K562 (cell line): ENCODE measurements at regions not wholly inside any gene's neighbourhood (a gene's known extent, or its start where the extent isn't known, plus 50 kb on each side); places are given as distances from the start of the nearest gene placed in this dataset.

Source experiments
- ATAC-seq: fragments of 200-7000 bp; cut with Tn5 transposase; 3 replicates; pipeline ENCODE4 v1.9.1; 2020; ENCODE audit warnings: moderate library complexity
- BruUV-seq: library from RNA; stranded (reverse); fragments of 400-500 nt; replicated peaks from 2 replicates; lab custom pipeline; 2021; lab: Mats Ljungman, UMichigan
- CTCF ChIA-PET: fragments of 300-600 bp; formaldehyde crosslinking; extraction: SDS; loops from one replicate; lab custom pipeline; 2021; ENCODE audit warnings: low intra/inter-chr PET ratio; lab: Yijun Ruan, JAX
- POLR2A ChIA-PET: fragments of 300-600, 350-650 bp; sonication (Branson Sonifier 250); formaldehyde crosslinking; extraction: SDS; loops from one replicate; lab custom pipeline; 2021; ENCODE audit warnings: antibody characterized with exemption, inconsistent platforms; lab: Yijun Ruan, JAX
- DNase-seq, 4 experiments: peaks; one replicate each; pipeline versions ENCODE4 v3.0.0 to v3.0.0-alpha.2; 2011 to 2018; ENCODE audit warnings: low spot score in 3 of 4, mixed read lengths in 3 of 4; ENCODE audit errors: extremely low read depth in 1 of 4
- FAIRE-seq: peaks from 2 replicates; lab custom pipeline; 2011; peaks lifted over from hg19 to GRCh38; lab: Jason Lieb, UNC
- H2AFZ ChIP-seq: 2 replicates; pipeline ENCODE4 v1.6.0; 2011; ENCODE audit warnings: low read depth, low read length, control low read depth, inconsistent platforms
- H3K27ac ChIP-seq: fragments of 200-600 bp; 3 replicates; pipeline ENCODE4 v1.8.0; 2011; ENCODE audit warnings: low read depth, mild to moderate bottlenecking, control low read depth, inconsistent platforms, low read length, moderate library complexity, mixed read lengths; ENCODE audit errors: extremely low read depth
- H3K27me3 ChIP-seq, 2 experiments: fragments of 300-600 bp in 1 of 2; 2 replicates in 1 of 2; 3 replicates in 1 of 2; pipeline versions ENCODE4 v1.6.0 to v1.8.0; 2011; ENCODE audit warnings: inconsistent platforms in 2 of 2, low read length in 2 of 2, mild to moderate bottlenecking in 1 of 2, mixed read lengths in 1 of 2, moderate library complexity in 1 of 2; ENCODE audit not compliant: control insufficient read depth in 2 of 2, insufficient read depth in 2 of 2
- H3K36me3 ChIP-seq: fragments of 300-600 bp; 3 replicates; pipeline ENCODE4 v1.8.0; 2011; ENCODE audit warnings: mild to moderate bottlenecking, low read length, inconsistent platforms; ENCODE audit not compliant: control insufficient read depth, insufficient read depth
- H3K4me1 ChIP-seq, 2 experiments: fragments of 200-600 bp in 1 of 2; replicated peaks in 1 of 2; 2 replicates in 1 of 2; 3 replicates in 1 of 2; pipeline versions ENCODE4 v1.5.1 to v1.8.0; 2011; ENCODE audit warnings: inconsistent platforms in 2 of 2, low read length in 2 of 2, mild to moderate bottlenecking in 1 of 2, mixed read lengths in 1 of 2, moderate library complexity in 1 of 2; ENCODE audit not compliant: control insufficient read depth in 2 of 2, insufficient read depth in 2 of 2
- H3K4me2 ChIP-seq: 2 replicates; pipeline ENCODE4 v1.6.1; 2011; ENCODE audit warnings: low read length, control low read depth, inconsistent platforms, mixed read lengths; ENCODE audit not compliant: insufficient read depth
- H3K4me3 ChIP-seq: fragments of 200-600 bp; sonication (generic), shearing (Covaris generic); 2 replicates; pipeline ENCODE4 v1.5.1; 2016; ENCODE audit warnings: control low read depth, inconsistent platforms
- H3K79me2 ChIP-seq: fragments of 200-600 bp; 3 replicates; pipeline ENCODE4 v1.8.0; 2011; ENCODE audit warnings: low read length, inconsistent platforms; ENCODE audit not compliant: control insufficient read depth, insufficient read depth
- H3K9ac ChIP-seq, 2 experiments: 2 replicates each; pipeline versions ENCODE4 v1.6.0 to v1.6.1; 2011; ENCODE audit warnings: low read depth in 2 of 2, low read length in 2 of 2, control low read depth in 1 of 2, inconsistent platforms in 1 of 2, mild to moderate bottlenecking in 1 of 2, mixed read lengths in 1 of 2; ENCODE audit not compliant: insufficient read depth in 1 of 2
- H3K9me1 ChIP-seq: one replicate; pipeline ENCODE4 v1.6.0; 2011; ENCODE audit warnings: inconsistent platforms, mild to moderate bottlenecking, low read length, moderate library complexity; ENCODE audit not compliant: control insufficient read depth, insufficient read depth
- H3K9me3 ChIP-seq: replicated peaks from 2 replicates; pipeline ENCODE4 v1.5.1; 2011; ENCODE audit warnings: low read depth, low read length, inconsistent platforms; ENCODE audit not compliant: control insufficient read depth, insufficient read depth
- H4K20me1 ChIP-seq: replicated peaks from 2 replicates; pipeline ENCODE4 v1.6.1; 2011; ENCODE audit warnings: low read length, inconsistent platforms, mixed read lengths; ENCODE audit not compliant: control insufficient read depth, insufficient read depth
- MTA1 ChIP-seq: fragments of 450-650 bp; IDR thresholded peaks from 2 replicates; pipeline ENCODE4 v1.6.1; 2017; ENCODE audit warnings: borderline replicate concordance
- MYNN ChIP-seq, 2 experiments: sonication (generic); formaldehyde crosslinking in 1 of 2; IDR thresholded peaks; 2 replicates each; pipeline versions ENCODE4 v1.5.0 to v1.6.1; 2016 to 2020; ENCODE audit warnings: antibody characterized with exemption in 1 of 2, missing genetic modification reagents in 1 of 2
- NFE2 ChIP-seq: IDR thresholded peaks from 2 replicates; pipeline ENCODE4 v1.6.1; 2014; ENCODE audit warnings: antibody characterized with exemption, low read depth
- TAF15 ChIP-seq: fragments of 200-400 bp; formaldehyde crosslinking; IDR thresholded peaks from 2 replicates; pipeline ENCODE4 v1.6.1; 2017; ENCODE audit warnings: mild to moderate bottlenecking, low read depth, low read length, moderate library complexity
- WGBS: fragments of 100-300 bp; shearing (Covaris generic); methylation state at CpG from one replicate; pipeline ENCODE4 v1.1.6; 2016; ENCODE audit warnings: low coverage, mixed read lengths; ENCODE audit not compliant: insufficient coverage; ENCODE audit errors: missing lambda C conversion rate; 5-methylcytosine and 5-hydroxymethylcytosine counted together
- in situ Hi-C: fragments of 300-500 bp; cut with MboI; formaldehyde crosslinking; loops from 4 replicates; pipeline ENCODE4 v1.15.0; 2018; ENCODE audit warnings: inconsistent platforms, mixed read lengths
- intact Hi-C: fragments of 100-400 bp; cut with micrococcal nuclease; formaldehyde crosslinking; loops from 2 replicates; pipeline ENCODE4 v1.14.2; 2022
- TF ChIP-seq, protein P1 (sequence below): fragments of 450-650 bp; IDR thresholded peaks from 2 replicates; pipeline ENCODE4 v1.7.0; 2016; ENCODE audit warnings: borderline replicate concordance

DNA sequence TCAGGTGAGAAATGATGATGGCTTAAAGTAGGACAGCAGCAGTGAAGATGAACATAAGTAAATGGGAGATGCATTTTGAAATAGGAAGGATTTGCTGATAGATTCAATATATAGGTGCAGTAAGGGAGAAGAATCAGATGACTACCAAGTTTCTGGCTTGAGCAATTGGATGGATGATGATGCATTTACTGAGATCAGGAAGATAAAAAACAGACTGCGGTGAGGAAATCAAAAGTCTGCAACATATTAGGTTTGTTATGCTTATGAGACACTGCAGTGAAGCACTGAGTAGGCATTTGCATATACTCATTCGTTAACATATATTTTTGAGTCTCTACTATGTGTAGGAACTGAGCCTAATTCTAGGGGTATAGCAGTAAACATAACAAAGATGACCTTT, 184.2 kb downstream of the LACC1 start:
- intact Hi-C loops (no loop called here), in situ Hi-C loops (no loop called here)
- TF ChIP-seq NFE2 (0 out of 2 replicates have a peak, but pooled peaks have one; percentile 3), TAF15 (no peak)
- Histone ChIP-seq H3K9ac (no peak overlapping the region), H3K36me3 (no peaks in the 10 kb centered on the region), H3K79me2 (no peaks in the 10 kb centered on the region), H2AFZ (no peak overlapping the region), H3K9me1 (no peaks in the 10 kb centered on the region), H4K20me1 (no peaks in the 10 kb centered on the region), H3K27ac (no peak overlapping the region), H3K4me1 (no peaks in the 10 kb centered on the region), H3K9me3 (no peaks in the 10 kb centered on the region), H3K27me3 (no peaks in the 10 kb centered on the region), H3K4me2 (no peak overlapping the region), H3K4me3 (no peak overlapping the region)
- ATAC-seq (no peak), DNase-seq (no peak), FAIRE-seq (no peak)
- ChIA-PET POLR2A (no interaction called here), CTCF (no interaction called here)
- no TSS peak for BruUV-seq
- WGBS: 4% methylated on average over 2 of the region's 2 CpGs

DNA sequence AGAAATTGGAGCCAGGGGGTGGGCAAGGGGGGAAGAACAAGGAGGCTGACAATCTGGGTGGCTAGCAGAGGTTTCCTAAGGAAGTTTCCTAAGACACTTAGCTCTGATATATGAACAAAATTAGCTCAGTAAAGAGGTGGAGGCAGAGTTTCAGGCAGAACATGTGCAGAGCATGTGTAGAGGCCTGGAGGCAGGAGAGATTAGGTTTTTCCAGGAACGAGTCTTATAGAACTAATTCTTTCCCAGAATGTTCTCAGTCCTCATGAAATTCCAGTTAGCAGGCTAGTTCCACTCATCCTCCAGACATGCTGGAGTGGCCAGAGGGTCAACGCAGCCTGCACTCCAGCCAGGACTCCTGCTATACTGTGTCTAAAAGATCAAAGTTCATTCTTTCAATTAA, 184.7 kb downstream of the LACC1 start:
- H3K4me3 ChIP-seq: no peak overlapping the region
- in situ Hi-C loops (no loop called here), intact Hi-C loops (no loop called here)
- H3K4me2 ChIP-seq: no peak overlapping the region
- no peaks in the 10 kb centered on the region for H3K9me3 ChIP-seq
- no peak overlapping the region for H3K9ac ChIP-seq
- H4K20me1 ChIP-seq: no peaks in the 10 kb centered on the region
- 0% methylated on average over 2 of the region's 2 CpGs for WGBS
- no peaks in the 10 kb centered on the region for H3K9me1 ChIP-seq
- POLR2A ChIA-PET: no interaction called here
- DNase-seq (no peak), FAIRE-seq (no peak), ATAC-seq (no peak)
- no peak overlapping the region for H3K27ac ChIP-seq
- no peak overlapping the region for H2AFZ ChIP-seq
- H3K36me3 ChIP-seq: no peaks in the 10 kb centered on the region
- no TSS peak for BruUV-seq
- CTCF ChIA-PET: no interaction called here
- H3K27me3 ChIP-seq: no peaks in the 10 kb centered on the region
- TF ChIP-seq MYNN (IDR thresholded peaks at IDR 0.05) (no peak), MYNN (CRISPR knock-in tag; IDR thresholded peaks at IDR 0.05) (no peak), MTA1 (no peak)
- TF ChIP-seq, protein P1, sequence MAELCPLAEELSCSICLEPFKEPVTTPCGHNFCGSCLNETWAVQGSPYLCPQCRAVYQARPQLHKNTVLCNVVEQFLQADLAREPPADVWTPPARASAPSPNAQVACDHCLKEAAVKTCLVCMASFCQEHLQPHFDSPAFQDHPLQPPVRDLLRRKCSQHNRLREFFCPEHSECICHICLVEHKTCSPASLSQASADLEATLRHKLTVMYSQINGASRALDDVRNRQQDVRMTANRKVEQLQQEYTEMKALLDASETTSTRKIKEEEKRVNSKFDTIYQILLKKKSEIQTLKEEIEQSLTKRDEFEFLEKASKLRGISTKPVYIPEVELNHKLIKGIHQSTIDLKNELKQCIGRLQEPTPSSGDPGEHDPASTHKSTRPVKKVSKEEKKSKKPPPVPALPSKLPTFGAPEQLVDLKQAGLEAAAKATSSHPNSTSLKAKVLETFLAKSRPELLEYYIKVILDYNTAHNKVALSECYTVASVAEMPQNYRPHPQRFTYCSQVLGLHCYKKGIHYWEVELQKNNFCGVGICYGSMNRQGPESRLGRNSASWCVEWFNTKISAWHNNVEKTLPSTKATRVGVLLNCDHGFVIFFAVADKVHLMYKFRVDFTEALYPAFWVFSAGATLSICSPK: no peak
- H3K4me1 ChIP-seq: no peaks in the 10 kb centered on the region
- H3K79me2 ChIP-seq: no peaks in the 10 kb centered on the region
